GM23338 (cell line): ENCODE measurements at regions not wholly inside any gene's neighbourhood (a gene's known extent, or its start where the extent isn't known, plus 50 kb on each side); places are given as distances from the start of the nearest gene placed in this dataset.

Source experiments
- ATAC-seq: fragments of 200-7000 bp; cut with Tn5 transposase; 3 replicates; pipeline ENCODE4 v1.9.1; 2020
- DNase-seq: peaks from one replicate; pipeline ENCODE4 v3.0.0-alpha.2; 2015; ENCODE audit warnings: low spot score
- H2AFZ ChIP-seq: fragments of 200-600 bp; sonication (generic); 2 replicates; pipeline ENCODE4 v1.8.0; 2016; ENCODE audit warnings: antibody characterized with exemption, mild to moderate bottlenecking, moderate library complexity
- H3F3A ChIP-seq: fragments of 200-600 bp; sonication (generic); replicated peaks from 2 replicates; pipeline ENCODE4 v1.8.0; 2017; ENCODE audit warnings: antibody characterized with exemption, mixed run types, low read depth
- H3K27ac ChIP-seq: fragments of 200-600 bp; sonication (generic); 2 replicates; pipeline ENCODE4 v1.6.1; 2016; ENCODE audit warnings: low read depth
- H3K27me3 ChIP-seq: fragments of 200-600 bp; sonication (generic); 2 replicates; pipeline ENCODE4 v1.8.0; 2016; ENCODE audit warnings: mild to moderate bottlenecking, mixed run types, moderate library complexity; ENCODE audit not compliant: insufficient read depth
- H3K36me3 ChIP-seq: fragments of 200-600 bp; sonication (generic); 2 replicates; pipeline ENCODE4 v1.8.0; 2016; ENCODE audit warnings: mild to moderate bottlenecking; ENCODE audit not compliant: insufficient read depth
- H3K4me1 ChIP-seq: fragments of 200-600 bp; sonication (generic); 2 replicates; pipeline ENCODE4 v1.8.0; 2016; ENCODE audit warnings: mild to moderate bottlenecking, moderate library complexity; ENCODE audit not compliant: insufficient read depth
- H3K4me2 ChIP-seq: fragments of 200-600 bp; sonication (generic); 2 replicates; pipeline ENCODE4 v1.7.1; 2017; ENCODE audit warnings: mixed run types
- H3K4me3 ChIP-seq: fragments of 200-600 bp; sonication (generic); 2 replicates; pipeline ENCODE4 v1.6.1; 2016; ENCODE audit warnings: mixed run types
- H3K79me2 ChIP-seq: fragments of 200-600 bp; sonication (generic); replicated peaks from 2 replicates; pipeline ENCODE4 v1.8.0; 2017; ENCODE audit warnings: mild to moderate bottlenecking; ENCODE audit not compliant: insufficient read depth
- H3K9me2 ChIP-seq: fragments of 200-600 bp; sonication (generic); 2 replicates; pipeline ENCODE4 v1.8.0; 2017; ENCODE audit not compliant: insufficient read depth
- H4K20me1 ChIP-seq: fragments of 200-600 bp; sonication (generic); replicated peaks from 2 replicates; pipeline ENCODE4 v1.8.0; 2017; ENCODE audit warnings: mild to moderate bottlenecking; ENCODE audit not compliant: insufficient read depth
- H3K27ac Mint-ChIP-seq: 2 replicates; pipeline ENCODE4 v1.8.0; 2020; ENCODE audit warnings: inconsistent platforms, mild to moderate bottlenecking, moderate library complexity, mixed read lengths
- H3K27me3 Mint-ChIP-seq: 3 replicates; pipeline ENCODE4 v1.8.0; 2022; ENCODE audit warnings: low read depth, mild to moderate bottlenecking, moderate library complexity, mixed read lengths, inconsistent platforms; ENCODE audit not compliant: insufficient read depth, poor library complexity
- H3K36me3 Mint-ChIP-seq: 3 replicates; pipeline ENCODE4 v1.8.0; 2021; ENCODE audit warnings: low read depth, mild to moderate bottlenecking, inconsistent platforms, moderate library complexity, mixed read lengths
- H3K4me1 Mint-ChIP-seq: 3 replicates; pipeline ENCODE4 v1.8.0; 2020; ENCODE audit warnings: mild to moderate bottlenecking, inconsistent platforms, mixed read lengths
- H3K4me3 Mint-ChIP-seq: 3 replicates; pipeline ENCODE4 v1.8.0; 2021; ENCODE audit warnings: moderate library complexity, mild to moderate bottlenecking, inconsistent platforms, mixed read lengths
- H3K9me3 Mint-ChIP-seq: 3 replicates; pipeline ENCODE4 v1.8.0; 2020; ENCODE audit warnings: moderate library complexity, mild to moderate bottlenecking, inconsistent platforms, mixed read lengths
- CREB1 ChIP-seq: fragments of 250-450 bp; sonication (Bioruptor Pico); IDR thresholded peaks from 2 replicates; pipeline ENCODE4 v1.5.0; 2020; ENCODE audit warnings: low read depth, mild to moderate bottlenecking, moderate library complexity
- EZH2 ChIP-seq: fragments of 200-600 bp; sonication (generic); IDR thresholded peaks from one replicate; pipeline ENCODE4 v1.8.0; 2017; ENCODE audit warnings: antibody characterized with exemption, mild to moderate bottlenecking, low read depth; ENCODE audit not compliant: unreplicated experiment
- EZH2phosphoT487 ChIP-seq: fragments of 200-600 bp; sonication (generic); IDR thresholded peaks from one replicate; pipeline ENCODE4 v1.8.1; 2018; ENCODE audit warnings: antibody characterized with exemption; ENCODE audit not compliant: unreplicated experiment
- JUNB ChIP-seq: IDR thresholded peaks from one replicate; pipeline ENCODE4 v1.6.1; 2016; ENCODE audit warnings: antibody characterized with exemption; ENCODE audit not compliant: unreplicated experiment
- NANOG ChIP-seq: IDR thresholded peaks from 2 replicates; pipeline ENCODE4 v1.6.1; 2016; ENCODE audit warnings: antibody characterized with exemption, borderline replicate concordance
- POLR2AphosphoS5 ChIP-seq: IDR thresholded peaks from 2 replicates; pipeline ENCODE4 v1.6.1; 2016; ENCODE audit warnings: antibody characterized with exemption, low read depth
- STAT1 ChIP-seq: IDR thresholded peaks from one replicate; pipeline ENCODE4 v1.6.1; 2016; ENCODE audit warnings: antibody characterized with exemption; ENCODE audit not compliant: unreplicated experiment
- ZNF114 ChIP-seq: fragments of 250-450 bp; sonication (Bioruptor Pico); IDR thresholded peaks from 2 replicates; pipeline ENCODE4 v1.5.0; 2020; ENCODE audit warnings: mild to moderate bottlenecking, moderate library complexity
- ZNF331 ChIP-seq: fragments of 250-450 bp; sonication (Bioruptor Pico); IDR thresholded peaks from 2 replicates; pipeline ENCODE4 v1.5.0; 2020; ENCODE audit warnings: low read depth, mild to moderate bottlenecking, moderate library complexity
- TF ChIP-seq, protein P1 (sequence below), 2 experiments: fragments of 200-600 bp in 1 of 2; sonication (generic) in 1 of 2; conservative IDR thresholded peaks; 2 replicates each; pipeline versions ENCODE4 v1.5.1 to v1.6.1; 2016 to 2017; ENCODE audit warnings: antibody characterized with exemption in 2 of 2, low read depth in 2 of 2, mild to moderate bottlenecking in 2 of 2, moderate library complexity in 1 of 2
- TF ChIP-seq, protein P2 (sequence below): IDR thresholded peaks from 2 replicates; pipeline ENCODE4 v1.6.1; 2016; ENCODE audit warnings: antibody characterized with exemption
- TF ChIP-seq, protein P3 (sequence below): IDR thresholded peaks from one replicate; pipeline ENCODE4 v1.6.1; 2018; ENCODE audit warnings: antibody characterized with exemption; ENCODE audit not compliant: unreplicated experiment
- TF ChIP-seq, protein P4 (sequence below): fragments of 250-450 bp; sonication (Bioruptor Pico); IDR thresholded peaks from 2 replicates; pipeline ENCODE4 v1.5.0; 2020; ENCODE audit warnings: mild to moderate bottlenecking, moderate library complexity

DNA sequence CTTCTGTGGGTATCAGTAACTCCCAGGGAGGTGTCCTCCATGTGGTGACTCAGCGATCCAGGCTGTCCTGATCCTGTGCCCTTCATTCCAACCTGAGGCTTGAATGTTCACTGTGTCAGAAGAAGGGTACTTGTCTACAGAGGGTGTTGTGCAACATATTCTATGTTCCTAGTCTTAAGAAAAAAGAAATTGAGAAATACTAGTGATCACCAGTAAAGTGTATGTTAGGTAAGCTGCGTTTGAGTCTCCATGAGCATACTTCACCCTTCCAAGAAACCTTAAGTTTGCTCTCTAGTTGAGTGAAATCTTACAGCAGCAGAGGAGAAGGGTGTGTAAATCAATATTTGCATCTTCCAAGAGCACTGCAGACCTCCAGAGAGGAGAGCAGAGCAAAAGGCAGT lies 122.2 kb upstream of the SLC24A5 start:
- H3K4me3 ChIP-seq: no peak overlapping the region
- ATAC-seq: no peak

More for the DNA sequence above, 122.2 kb upstream of the SLC24A5 start:
- Mint-ChIP-seq H3K27ac (no peak overlapping the region), H3K4me3 (no peak overlapping the region), H3K36me3 (no peaks in the 10 kb centered on the region), H3K27me3 (no peaks in the 10 kb centered on the region), H3K9me3 (peaks cover 2% of the 10 kb centered on the region; the same call in 1 of the 3 replicates), H3K4me1 (peaks cover 11% of the 10 kb centered on the region)
- no peak overlapping the region for H3K4me2 ChIP-seq
- H3K27me3 ChIP-seq: no peaks in the 10 kb centered on the region
- no peak for TF ChIP-seq JUNB
- TF ChIP-seq, protein P1, sequence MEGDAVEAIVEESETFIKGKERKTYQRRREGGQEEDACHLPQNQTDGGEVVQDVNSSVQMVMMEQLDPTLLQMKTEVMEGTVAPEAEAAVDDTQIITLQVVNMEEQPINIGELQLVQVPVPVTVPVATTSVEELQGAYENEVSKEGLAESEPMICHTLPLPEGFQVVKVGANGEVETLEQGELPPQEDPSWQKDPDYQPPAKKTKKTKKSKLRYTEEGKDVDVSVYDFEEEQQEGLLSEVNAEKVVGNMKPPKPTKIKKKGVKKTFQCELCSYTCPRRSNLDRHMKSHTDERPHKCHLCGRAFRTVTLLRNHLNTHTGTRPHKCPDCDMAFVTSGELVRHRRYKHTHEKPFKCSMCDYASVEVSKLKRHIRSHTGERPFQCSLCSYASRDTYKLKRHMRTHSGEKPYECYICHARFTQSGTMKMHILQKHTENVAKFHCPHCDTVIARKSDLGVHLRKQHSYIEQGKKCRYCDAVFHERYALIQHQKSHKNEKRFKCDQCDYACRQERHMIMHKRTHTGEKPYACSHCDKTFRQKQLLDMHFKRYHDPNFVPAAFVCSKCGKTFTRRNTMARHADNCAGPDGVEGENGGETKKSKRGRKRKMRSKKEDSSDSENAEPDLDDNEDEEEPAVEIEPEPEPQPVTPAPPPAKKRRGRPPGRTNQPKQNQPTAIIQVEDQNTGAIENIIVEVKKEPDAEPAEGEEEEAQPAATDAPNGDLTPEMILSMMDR (conservative IDR thresholded peaks at IDR 0.05; ENCODE audit: low read depth in 2 of 2): no peak
- no peak for TF ChIP-seq ZNF331 (CRISPR knock-in tag)
- no peak for TF ChIP-seq EZH2phosphoT487
- no peak for TF ChIP-seq POLR2AphosphoS5
- TF ChIP-seq, protein P2, sequence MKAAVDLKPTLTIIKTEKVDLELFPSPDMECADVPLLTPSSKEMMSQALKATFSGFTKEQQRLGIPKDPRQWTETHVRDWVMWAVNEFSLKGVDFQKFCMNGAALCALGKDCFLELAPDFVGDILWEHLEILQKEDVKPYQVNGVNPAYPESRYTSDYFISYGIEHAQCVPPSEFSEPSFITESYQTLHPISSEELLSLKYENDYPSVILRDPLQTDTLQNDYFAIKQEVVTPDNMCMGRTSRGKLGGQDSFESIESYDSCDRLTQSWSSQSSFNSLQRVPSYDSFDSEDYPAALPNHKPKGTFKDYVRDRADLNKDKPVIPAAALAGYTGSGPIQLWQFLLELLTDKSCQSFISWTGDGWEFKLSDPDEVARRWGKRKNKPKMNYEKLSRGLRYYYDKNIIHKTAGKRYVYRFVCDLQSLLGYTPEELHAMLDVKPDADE: no peak
- no peak for TF ChIP-seq EZH2
- TF ChIP-seq ZNF114: no peak
- TF ChIP-seq, protein P3, sequence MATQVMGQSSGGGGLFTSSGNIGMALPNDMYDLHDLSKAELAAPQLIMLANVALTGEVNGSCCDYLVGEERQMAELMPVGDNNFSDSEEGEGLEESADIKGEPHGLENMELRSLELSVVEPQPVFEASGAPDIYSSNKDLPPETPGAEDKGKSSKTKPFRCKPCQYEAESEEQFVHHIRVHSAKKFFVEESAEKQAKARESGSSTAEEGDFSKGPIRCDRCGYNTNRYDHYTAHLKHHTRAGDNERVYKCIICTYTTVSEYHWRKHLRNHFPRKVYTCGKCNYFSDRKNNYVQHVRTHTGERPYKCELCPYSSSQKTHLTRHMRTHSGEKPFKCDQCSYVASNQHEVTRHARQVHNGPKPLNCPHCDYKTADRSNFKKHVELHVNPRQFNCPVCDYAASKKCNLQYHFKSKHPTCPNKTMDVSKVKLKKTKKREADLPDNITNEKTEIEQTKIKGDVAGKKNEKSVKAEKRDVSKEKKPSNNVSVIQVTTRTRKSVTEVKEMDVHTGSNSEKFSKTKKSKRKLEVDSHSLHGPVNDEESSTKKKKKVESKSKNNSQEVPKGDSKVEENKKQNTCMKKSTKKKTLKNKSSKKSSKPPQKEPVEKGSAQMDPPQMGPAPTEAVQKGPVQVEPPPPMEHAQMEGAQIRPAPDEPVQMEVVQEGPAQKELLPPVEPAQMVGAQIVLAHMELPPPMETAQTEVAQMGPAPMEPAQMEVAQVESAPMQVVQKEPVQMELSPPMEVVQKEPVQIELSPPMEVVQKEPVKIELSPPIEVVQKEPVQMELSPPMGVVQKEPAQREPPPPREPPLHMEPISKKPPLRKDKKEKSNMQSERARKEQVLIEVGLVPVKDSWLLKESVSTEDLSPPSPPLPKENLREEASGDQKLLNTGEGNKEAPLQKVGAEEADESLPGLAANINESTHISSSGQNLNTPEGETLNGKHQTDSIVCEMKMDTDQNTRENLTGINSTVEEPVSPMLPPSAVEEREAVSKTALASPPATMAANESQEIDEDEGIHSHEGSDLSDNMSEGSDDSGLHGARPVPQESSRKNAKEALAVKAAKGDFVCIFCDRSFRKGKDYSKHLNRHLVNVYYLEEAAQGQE: no peak
- TF ChIP-seq NANOG: no peak
- TF ChIP-seq, protein P4, sequence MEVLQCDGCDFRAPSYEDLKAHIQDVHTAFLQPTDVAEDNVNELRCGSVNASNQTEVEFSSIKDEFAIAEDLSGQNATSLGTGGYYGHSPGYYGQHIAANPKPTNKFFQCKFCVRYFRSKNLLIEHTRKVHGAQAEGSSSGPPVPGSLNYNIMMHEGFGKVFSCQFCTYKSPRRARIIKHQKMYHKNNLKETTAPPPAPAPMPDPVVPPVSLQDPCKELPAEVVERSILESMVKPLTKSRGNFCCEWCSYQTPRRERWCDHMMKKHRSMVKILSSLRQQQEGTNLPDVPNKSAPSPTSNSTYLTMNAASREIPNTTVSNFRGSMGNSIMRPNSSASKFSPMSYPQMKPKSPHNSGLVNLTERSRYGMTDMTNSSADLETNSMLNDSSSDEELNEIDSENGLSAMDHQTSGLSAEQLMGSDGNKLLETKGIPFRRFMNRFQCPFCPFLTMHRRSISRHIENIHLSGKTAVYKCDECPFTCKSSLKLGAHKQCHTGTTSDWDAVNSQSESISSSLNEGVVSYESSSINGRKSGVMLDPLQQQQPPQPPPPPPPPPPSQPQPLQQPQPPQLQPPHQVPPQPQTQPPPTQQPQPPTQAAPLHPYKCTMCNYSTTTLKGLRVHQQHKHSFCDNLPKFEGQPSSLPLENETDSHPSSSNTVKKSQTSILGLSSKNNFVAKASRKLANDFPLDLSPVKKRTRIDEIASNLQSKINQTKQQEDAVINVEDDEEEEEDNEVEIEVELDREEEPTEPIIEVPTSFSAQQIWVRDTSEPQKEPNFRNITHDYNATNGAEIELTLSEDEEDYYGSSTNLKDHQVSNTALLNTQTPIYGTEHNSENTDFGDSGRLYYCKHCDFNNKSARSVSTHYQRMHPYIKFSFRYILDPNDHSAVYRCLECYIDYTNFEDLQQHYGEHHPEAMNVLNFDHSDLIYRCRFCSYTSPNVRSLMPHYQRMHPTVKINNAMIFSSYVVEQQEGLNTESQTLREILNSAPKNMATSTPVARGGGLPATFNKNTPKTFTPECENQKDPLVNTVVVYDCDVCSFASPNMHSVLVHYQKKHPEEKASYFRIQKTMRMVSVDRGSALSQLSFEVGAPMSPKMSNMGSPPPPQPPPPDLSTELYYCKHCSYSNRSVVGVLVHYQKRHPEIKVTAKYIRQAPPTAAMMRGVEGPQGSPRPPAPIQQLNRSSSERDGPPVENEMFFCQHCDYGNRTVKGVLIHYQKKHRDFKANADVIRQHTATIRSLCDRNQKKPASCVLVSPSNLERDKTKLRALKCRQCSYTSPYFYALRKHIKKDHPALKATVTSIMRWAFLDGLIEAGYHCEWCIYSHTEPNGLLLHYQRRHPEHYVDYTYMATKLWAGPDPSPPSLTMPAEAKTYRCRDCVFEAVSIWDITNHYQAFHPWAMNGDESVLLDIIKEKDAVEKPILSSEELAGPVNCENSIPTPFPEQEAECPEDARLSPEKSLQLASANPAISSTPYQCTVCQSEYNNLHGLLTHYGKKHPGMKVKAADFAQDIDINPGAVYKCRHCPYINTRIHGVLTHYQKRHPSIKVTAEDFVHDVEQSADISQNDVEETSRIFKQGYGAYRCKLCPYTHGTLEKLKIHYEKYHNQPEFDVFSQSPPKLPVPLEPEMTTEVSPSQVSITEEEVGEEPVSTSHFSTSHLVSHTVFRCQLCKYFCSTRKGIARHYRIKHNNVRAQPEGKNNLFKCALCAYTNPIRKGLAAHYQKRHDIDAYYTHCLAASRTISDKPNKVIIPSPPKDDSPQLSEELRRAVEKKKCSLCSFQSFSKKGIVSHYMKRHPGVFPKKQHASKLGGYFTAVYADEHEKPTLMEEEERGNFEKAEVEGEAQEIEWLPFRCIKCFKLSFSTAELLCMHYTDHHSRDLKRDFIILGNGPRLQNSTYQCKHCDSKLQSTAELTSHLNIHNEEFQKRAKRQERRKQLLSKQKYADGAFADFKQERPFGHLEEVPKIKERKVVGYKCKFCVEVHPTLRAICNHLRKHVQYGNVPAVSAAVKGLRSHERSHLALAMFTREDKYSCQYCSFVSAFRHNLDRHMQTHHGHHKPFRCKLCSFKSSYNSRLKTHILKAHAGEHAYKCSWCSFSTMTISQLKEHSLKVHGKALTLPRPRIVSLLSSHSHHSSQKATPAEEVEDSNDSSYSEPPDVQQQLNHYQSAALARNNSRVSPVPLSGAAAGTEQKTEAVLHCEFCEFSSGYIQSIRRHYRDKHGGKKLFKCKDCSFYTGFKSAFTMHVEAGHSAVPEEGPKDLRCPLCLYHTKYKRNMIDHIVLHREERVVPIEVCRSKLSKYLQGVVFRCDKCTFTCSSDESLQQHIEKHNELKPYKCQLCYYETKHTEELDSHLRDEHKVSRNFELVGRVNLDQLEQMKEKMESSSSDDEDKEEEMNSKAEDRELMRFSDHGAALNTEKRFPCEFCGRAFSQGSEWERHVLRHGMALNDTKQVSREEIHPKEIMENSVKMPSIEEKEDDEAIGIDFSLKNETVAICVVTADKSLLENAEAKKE (CRISPR knock-in tag): no peak
- TF ChIP-seq CREB1 (CRISPR knock-in tag): no peak
- no peak for TF ChIP-seq STAT1
- H3K36me3 ChIP-seq: no peaks in the 10 kb centered on the region
- H3K27ac ChIP-seq: no peak overlapping the region
- no peak overlapping the region for H2AFZ ChIP-seq
- DNase-seq: no peak
- H3K79me2 ChIP-seq: no peaks in the 10 kb centered on the region
- H3F3A ChIP-seq: no peaks in the 10 kb centered on the region
- H3K4me1 ChIP-seq: peaks cover 8% of the 10 kb centered on the region
- H3K9me2 ChIP-seq: peaks cover 33% of the 10 kb centered on the region
- H4K20me1 ChIP-seq: no peaks in the 10 kb centered on the region
